GM12874 (cell line): ENCODE measurements at regions not wholly inside any gene's neighbourhood (a gene's known extent, or its start where the extent isn't known, plus 50 kb on each side); places are given as distances from the start of the nearest gene placed in this dataset.

Experiments used
- TF ChIP-seq, protein P1 (sequence below): IDR thresholded peaks from 2 replicates; pipeline ENCODE4 v1.5.1; 2011; ENCODE audit warnings: low read depth, mild to moderate bottlenecking, control low read depth, low read length, moderate library complexity; ENCODE audit not compliant: insufficient read depth

DNA sequence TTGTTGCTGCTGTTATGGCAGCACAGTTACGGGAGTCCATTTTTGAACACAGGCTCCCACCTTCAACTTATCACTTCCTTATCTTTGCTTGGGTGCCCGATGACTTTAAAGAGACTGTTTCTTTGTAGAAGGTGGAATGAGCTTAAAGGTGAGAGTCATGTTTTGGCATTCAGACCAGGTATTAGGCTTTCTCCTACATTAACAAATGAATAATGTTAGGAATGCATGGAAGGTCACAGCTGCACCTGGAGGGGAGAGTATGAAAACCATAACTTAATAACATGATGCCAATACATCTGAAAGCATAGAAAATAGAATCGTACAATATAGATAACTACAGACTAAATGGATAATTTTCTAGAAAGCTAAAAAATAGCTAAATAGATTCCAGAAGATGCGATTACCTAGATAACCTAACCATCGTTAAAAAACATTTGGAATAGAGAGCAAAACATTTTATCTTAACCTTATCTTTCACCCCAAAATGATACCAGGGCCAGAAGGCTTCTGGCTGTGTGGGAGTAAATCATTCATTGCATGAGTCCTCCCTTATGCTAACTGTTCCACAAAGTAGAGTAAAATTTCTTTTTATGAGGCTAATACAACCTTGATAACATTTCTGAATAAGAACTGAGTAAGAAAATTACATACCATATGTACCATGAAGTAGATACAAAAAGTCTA, 126.2 kb upstream of the ADCY2 start:
- TF ChIP-seq, protein P1, sequence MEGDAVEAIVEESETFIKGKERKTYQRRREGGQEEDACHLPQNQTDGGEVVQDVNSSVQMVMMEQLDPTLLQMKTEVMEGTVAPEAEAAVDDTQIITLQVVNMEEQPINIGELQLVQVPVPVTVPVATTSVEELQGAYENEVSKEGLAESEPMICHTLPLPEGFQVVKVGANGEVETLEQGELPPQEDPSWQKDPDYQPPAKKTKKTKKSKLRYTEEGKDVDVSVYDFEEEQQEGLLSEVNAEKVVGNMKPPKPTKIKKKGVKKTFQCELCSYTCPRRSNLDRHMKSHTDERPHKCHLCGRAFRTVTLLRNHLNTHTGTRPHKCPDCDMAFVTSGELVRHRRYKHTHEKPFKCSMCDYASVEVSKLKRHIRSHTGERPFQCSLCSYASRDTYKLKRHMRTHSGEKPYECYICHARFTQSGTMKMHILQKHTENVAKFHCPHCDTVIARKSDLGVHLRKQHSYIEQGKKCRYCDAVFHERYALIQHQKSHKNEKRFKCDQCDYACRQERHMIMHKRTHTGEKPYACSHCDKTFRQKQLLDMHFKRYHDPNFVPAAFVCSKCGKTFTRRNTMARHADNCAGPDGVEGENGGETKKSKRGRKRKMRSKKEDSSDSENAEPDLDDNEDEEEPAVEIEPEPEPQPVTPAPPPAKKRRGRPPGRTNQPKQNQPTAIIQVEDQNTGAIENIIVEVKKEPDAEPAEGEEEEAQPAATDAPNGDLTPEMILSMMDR, result no peak

DNA sequence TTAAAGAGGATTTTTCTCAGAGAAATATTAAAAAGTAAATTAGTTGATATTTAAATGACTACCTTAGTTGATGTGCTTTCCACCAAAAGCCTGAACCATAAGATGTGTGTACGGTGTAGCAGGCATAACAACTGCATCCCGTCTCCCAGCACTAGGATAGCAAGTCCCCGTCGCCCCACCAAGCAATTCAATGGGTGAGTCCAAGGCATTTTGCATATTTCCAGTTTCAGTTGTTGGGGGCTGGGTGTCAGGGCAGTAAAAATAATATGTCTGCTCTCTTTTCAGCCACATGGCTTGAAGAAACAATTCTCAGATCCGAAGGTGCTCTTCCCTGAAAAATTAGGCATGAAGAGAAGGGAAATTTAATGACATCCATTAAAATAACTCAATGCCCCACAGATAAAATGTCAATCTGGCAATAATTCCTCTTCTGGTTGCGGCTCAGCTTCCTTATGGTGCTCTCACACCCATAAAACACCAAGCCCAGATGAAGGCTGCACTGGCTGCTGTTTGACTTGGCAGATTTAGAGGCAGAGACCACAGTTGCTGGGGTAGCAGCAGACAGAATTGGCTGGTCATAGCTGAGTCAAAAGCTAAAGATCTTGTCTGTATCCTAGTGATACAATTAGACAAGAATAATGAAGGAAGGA, 124.4 kb upstream of the ADCY2 start:
- TF ChIP-seq, protein P1, result no peak

- TF ChIP-seq, protein P1, result no peak
These were observed 123.5 kb upstream of the ADCY2 start for GRCh38 chr5:7272408-7272965.

- TF ChIP-seq, protein P1, result no peak
These were observed 121.7 kb upstream of the ADCY2 start for GRCh38 chr5:7274203-7274602.

GRCh38 chr5:7315118-7315517, 80.8 kb upstream of the ADCY2 start:
- TF ChIP-seq, protein P1, result no peak

DNA sequence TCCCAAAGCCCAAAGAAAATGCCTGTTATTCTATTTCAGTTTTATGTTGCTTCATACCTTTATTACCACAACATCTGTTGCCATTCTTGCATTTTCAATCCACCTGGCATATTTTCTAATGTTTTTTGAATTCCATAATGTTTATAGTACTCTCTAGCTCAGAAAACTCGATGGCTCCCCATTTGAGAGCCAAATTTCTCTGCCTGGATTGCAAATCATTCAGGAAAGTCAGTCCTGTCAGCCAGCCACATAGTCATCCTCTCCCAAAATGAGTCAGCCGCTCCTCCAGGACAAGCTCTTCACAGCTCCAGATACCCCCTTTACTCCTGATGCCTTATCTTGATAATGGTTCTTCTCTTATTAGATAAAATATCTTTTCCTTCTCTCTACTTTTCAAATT, 78.2 kb upstream of the ADCY2 start:
- TF ChIP-seq, protein P1, result no peak

- TF ChIP-seq, protein P1, result no peak
These were observed 75.1 kb upstream of the ADCY2 start for GRCh38 chr5:7320701-7321301.
